ENCODE measurements at regions not wholly inside any gene's neighbourhood (a gene's known extent, or its start where the extent isn't known, plus 50 kb on each side); places are given as distances from the start of the nearest gene placed in this dataset.
"Not testable (repeated sequence)": the region's sequence is repeated elsewhere in the genome, so short reads cannot be mapped to it uniquely, and the experiment has no call there.

DNA sequence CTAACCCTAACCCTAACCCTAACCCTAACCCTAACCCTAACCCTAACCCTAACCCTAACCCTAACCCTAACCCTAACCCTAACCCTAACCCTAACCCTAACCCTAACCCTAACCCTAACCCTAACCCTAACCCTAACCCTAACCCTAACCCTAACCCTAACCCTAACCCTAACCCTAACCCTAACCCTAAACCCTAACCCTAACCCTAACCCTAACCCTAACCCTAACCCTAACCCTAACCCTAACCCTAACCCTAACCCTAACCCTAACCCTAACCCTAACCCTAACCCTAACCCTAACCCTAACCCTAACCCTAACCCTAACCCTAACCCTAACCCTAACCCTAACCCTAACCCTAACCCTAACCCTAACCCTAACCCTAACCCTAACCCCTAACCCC, 80.6 kb upstream of the PLEKHG4B start:
- not testable (repeated sequence) for DNase-seq (ENCODE audit: low read depth); H3K4me3 ChIP-seq (ENCODE audit: low read depth, low read length)

DNA sequence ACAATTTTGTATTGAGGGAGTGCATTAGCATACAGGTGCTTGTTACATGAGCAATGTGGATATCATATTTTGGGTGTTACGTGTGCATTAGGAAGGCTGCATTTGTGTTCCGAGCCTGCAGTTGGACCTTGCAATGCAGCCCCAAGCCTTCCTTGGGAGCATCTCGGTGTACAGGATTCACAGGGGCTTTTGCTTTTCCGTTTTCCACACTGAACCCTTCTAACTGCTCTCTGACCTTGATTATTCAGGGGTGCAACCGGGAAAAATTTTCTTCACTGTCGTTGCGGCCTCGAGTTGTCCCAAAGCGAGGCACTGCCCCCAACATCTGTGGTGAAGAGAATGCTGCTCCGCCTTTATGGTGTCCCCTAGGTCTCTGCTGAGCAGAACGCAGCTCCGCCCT, 80.1 kb upstream of the PLEKHG4B start:
- no peak for DNase-seq (ENCODE audit: low read depth)
- H3K4me3 ChIP-seq (ENCODE audit: low read depth, low read length) = no peak overlapping the region
- TF ChIP-seq CTCF (conservative IDR thresholded peaks at IDR 0.05; ENCODE audit: low read depth, low read length) = no peak

- no peak overlapping the region for H3K4me3 ChIP-seq (ENCODE audit: low read depth, low read length)
- TF ChIP-seq CTCF (conservative IDR thresholded peaks at IDR 0.05; ENCODE audit: low read depth, low read length) = no peak
These were observed 78.7 kb upstream of the PLEKHG4B start for GRCh38 chr5:13234-13633.

GRCh38 chr5:14676-15075, 77.3 kb upstream of the PLEKHG4B start:
- not testable (repeated sequence) for DNase-seq (ENCODE audit: low read depth)

More at GRCh38 chr5:13234-13633, 78.7 kb upstream of the PLEKHG4B start:
- DNase-seq (ENCODE audit: low read depth) = no peak

DNA sequence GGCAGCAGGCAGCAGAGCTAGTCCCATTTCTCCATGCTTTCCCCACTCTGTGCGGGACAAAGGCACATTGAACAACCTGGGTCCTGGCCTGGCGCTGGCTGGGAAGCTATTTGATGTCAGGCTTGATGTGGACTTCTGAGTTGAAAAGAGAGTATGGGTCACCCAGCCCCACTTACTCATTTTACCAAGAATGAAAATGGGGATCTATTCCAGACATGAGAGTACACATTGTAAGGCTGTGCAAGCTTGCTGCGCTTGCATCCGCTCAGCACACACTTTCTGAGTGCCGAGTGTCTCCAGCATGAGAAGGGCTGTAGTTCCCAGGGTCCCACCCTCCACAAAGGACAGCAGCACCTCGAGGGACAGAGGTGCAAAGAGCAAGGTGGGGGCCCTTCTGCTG, 71.7 kb upstream of the PLEKHG4B start:
- not testable (repeated sequence) for DNase-seq (ENCODE audit: low read depth); H3K4me3 ChIP-seq (ENCODE audit: low read depth, low read length)

More at GRCh38 chr5:14676-15075, 77.3 kb upstream of the PLEKHG4B start:
- not testable (repeated sequence) for H3K4me3 ChIP-seq (ENCODE audit: low read depth, low read length)

- peak; percentile 54 for TF ChIP-seq CTCF (conservative IDR thresholded peaks at IDR 0.05; ENCODE audit: low read depth, low read length)
- no peak overlapping the region for H3K4me3 ChIP-seq (ENCODE audit: low read depth, low read length)
- DNase-seq (ENCODE audit: low read depth) = no peak
These were observed 70.2 kb upstream of the PLEKHG4B start for GRCh38 chr5:21654-22233.

DNA sequence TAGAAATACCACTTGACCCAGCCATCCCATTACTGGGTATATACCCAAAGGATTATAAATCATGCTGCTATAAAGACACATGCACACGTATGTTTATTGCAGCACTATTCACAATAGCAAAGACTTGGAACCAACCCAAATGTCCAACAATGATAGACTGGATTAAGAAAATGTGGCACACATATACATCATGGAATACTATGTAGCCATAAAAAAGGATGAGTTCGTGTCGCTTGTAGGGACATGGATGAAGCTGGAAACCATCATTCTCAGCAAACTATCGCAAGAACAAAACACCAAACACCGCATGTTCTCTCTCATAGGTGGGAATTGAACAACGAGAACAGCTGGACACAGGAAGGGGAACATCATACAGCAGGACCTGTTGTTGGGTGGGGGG, 68.1 kb upstream of the PLEKHG4B start:
- not testable (repeated sequence) for H3K4me3 ChIP-seq (ENCODE audit: low read depth, low read length); DNase-seq (ENCODE audit: low read depth)

DNA sequence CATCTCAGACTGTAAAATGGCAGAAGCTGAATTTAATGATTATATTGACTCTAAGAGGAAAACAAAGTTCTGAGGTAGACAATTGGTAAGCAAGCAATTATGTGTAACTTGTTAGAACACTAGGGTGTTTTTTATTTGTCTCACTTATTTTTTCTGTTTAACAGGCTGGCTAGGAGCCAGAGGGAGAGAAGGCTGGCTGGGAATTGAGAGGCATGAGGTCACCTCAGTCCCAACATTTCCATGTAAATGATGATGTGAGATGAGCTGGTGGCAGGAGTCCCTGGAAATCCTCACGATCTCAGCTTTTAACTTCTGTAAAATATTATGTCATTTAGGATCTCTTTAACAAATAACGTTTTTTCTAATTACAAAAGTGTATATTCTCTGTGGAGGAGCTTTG, 66.9 kb upstream of the PLEKHG4B start:
- H3K4me3 ChIP-seq (ENCODE audit: low read depth, low read length); DNase-seq (ENCODE audit: low read depth): not testable (repeated sequence)

DNA sequence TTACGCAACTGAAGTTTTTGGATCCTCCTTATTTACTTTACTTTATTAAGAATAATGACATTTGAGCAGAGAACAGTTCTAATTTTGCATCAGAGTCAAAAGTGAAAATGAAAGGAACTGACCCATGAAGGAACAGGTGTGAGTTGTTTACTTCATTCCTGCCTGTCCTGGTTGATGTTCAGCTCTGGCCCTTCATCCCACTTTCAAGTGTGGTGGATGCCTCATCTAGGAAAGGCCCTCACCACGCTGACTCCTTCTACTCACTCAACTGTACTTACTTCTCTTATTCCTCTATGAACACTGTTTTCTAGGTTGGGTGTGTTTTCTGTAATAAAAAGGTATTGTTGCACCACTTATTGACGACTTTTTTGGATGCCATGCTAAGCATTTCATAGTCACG, 61.8 kb upstream of the PLEKHG4B start:
- no peak overlapping the region for H3K4me3 ChIP-seq (ENCODE audit: low read depth, low read length)
- DNase-seq (ENCODE audit: low read depth) = no peak
- no peak for TF ChIP-seq CTCF (conservative IDR thresholded peaks at IDR 0.05; ENCODE audit: low read depth, low read length)

- not testable (repeated sequence) for H3K4me3 ChIP-seq (ENCODE audit: low read depth, low read length); DNase-seq (ENCODE audit: low read depth)
These were observed 61.4 kb upstream of the PLEKHG4B start for GRCh38 chr5:30556-30955.

Data from epithelial cell of proximal tubule (primary cell).